HG03558 (cell line): ENCODE measurements at regions not wholly inside any gene's neighbourhood (a gene's known extent, or its start where the extent isn't known, plus 50 kb on each side); places are given as distances from the start of the nearest gene placed in this dataset.

Experiments used
- ATAC-seq: cut with Tn5 transposase; IDR thresholded peaks from one replicate; pipeline ENCODE4 v1.9.1; 2021; ENCODE audit warnings: moderate number of reproducible peaks; ENCODE audit not compliant: unreplicated experiment; ENCODE audit errors: extremely low read depth

GRCh38 chr5:103941596-103941995 is 379.0 kb upstream of the NUDT12 start:
- ATAC-seq: no peak

- ATAC-seq: no peak
Measured at GRCh38 chr5:103938146-103938695, 375.6 kb upstream of the NUDT12 start.

- ATAC-seq: no peak
Measured at GRCh38 chr5:103929338-103930013, 366.9 kb upstream of the NUDT12 start.

- no peak for ATAC-seq
Measured at GRCh38 chr5:103927739-103928138, 365.1 kb upstream of the NUDT12 start.

- no peak for ATAC-seq
Measured at GRCh38 chr5:103923616-103924168, 361.1 kb upstream of the NUDT12 start.

- ATAC-seq: no peak
Measured at GRCh38 chr5:103919506-103919905, 356.9 kb upstream of the NUDT12 start.

GRCh38 chr5:103918668-103919367 is 356.2 kb upstream of the NUDT12 start:
- ATAC-seq: no peak

- ATAC-seq: no peak
Measured at GRCh38 chr5:103915081-103915480, 352.5 kb upstream of the NUDT12 start.

- ATAC-seq: no peak
Measured at GRCh38 chr5:103910786-103911185, 348.2 kb upstream of the NUDT12 start.

GRCh38 chr5:103910011-103910410 is 347.4 kb upstream of the NUDT12 start:
- no peak for ATAC-seq

GRCh38 chr5:103909391-103909790 is 346.8 kb upstream of the NUDT12 start:
- ATAC-seq: no peak

- no peak for ATAC-seq
Measured at GRCh38 chr5:103908336-103909080, 345.9 kb upstream of the NUDT12 start.

- ATAC-seq: no peak
Measured at GRCh38 chr5:103907001-103907400, 344.4 kb upstream of the NUDT12 start.

GRCh38 chr5:103904651-103905050 is 342.1 kb upstream of the NUDT12 start:
- no peak for ATAC-seq

GRCh38 chr5:103902893-103903292 is 340.3 kb upstream of the NUDT12 start:
- no peak for ATAC-seq

GRCh38 chr5:103901885-103902284 is 339.3 kb upstream of the NUDT12 start:
- no peak for ATAC-seq

- ATAC-seq: no peak
Measured at GRCh38 chr5:103896593-103896992, 334.0 kb upstream of the NUDT12 start.

GRCh38 chr5:103895738-103896137 is 333.1 kb upstream of the NUDT12 start:
- ATAC-seq: no peak

GRCh38 chr5:103894882-103895281 is 332.3 kb upstream of the NUDT12 start:
- no peak for ATAC-seq

- no peak for ATAC-seq
Measured at GRCh38 chr5:103891151-103891550, 328.6 kb upstream of the NUDT12 start.

- ATAC-seq: no peak
Measured at GRCh38 chr5:103890313-103890712, 327.7 kb upstream of the NUDT12 start.
